HL-60 (cell line): ENCODE measurements at regions not wholly inside any gene's neighbourhood (a gene's known extent, or its start where the extent isn't known, plus 50 kb on each side); places are given as distances from the start of the nearest gene placed in this dataset.

Experiments
- GABPA ChIP-seq: IDR thresholded peaks from 2 replicates; pipeline ENCODE4 v1.6.1; 2012; ENCODE audit warnings: low read depth
- POLR2AphosphoS5 ChIP-seq: IDR thresholded peaks from 2 replicates; pipeline ENCODE4 v1.6.1; 2012; ENCODE audit warnings: low read depth
- REST ChIP-seq: IDR thresholded peaks from 2 replicates; pipeline ENCODE4 v1.6.1; 2012; ENCODE audit warnings: low read depth; ENCODE audit not compliant: insufficient replicate concordance
- TF ChIP-seq, protein P1 (sequence below): IDR thresholded peaks from one replicate; pipeline ENCODE4 v1.5.1; 2011; ENCODE audit warnings: low read length, control low read depth, inconsistent platforms; ENCODE audit not compliant: insufficient read depth

- TF ChIP-seq, protein P1, sequence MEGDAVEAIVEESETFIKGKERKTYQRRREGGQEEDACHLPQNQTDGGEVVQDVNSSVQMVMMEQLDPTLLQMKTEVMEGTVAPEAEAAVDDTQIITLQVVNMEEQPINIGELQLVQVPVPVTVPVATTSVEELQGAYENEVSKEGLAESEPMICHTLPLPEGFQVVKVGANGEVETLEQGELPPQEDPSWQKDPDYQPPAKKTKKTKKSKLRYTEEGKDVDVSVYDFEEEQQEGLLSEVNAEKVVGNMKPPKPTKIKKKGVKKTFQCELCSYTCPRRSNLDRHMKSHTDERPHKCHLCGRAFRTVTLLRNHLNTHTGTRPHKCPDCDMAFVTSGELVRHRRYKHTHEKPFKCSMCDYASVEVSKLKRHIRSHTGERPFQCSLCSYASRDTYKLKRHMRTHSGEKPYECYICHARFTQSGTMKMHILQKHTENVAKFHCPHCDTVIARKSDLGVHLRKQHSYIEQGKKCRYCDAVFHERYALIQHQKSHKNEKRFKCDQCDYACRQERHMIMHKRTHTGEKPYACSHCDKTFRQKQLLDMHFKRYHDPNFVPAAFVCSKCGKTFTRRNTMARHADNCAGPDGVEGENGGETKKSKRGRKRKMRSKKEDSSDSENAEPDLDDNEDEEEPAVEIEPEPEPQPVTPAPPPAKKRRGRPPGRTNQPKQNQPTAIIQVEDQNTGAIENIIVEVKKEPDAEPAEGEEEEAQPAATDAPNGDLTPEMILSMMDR = no peak
- TF ChIP-seq POLR2AphosphoS5 (no peak), GABPA (no peak), REST (no peak)
Observed at GRCh38 chr2:212921061-212921460, 230.4 kb downstream of the IKZF2 start.
